ENCODE measurements at regions not wholly inside any gene's neighbourhood (a gene's known extent, or its start where the extent isn't known, plus 50 kb on each side); places are given as distances from the start of the nearest gene placed in this dataset.
"Not testable (repeated sequence)": the region's sequence is repeated elsewhere in the genome, so short reads cannot be mapped to it uniquely, and the experiment has no call there.

DNA sequence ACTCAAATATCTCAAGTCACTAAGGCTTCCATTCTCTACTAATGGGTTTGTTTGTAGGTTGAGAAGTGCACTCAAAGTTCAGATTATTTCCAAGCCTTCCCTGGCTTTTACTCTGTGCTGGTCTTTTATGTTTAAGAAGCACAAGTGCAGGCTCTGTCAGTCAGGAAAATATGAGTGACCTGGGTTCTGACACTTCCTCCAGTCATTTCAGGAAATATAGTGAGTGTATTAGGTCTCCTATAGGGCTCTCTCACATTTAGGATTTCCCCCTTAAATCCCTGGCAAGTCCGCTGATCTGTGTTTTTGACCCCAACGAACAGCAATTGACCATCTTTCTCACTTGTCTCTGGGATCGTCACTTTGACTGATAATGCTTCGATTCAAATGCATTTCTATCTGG lies 210.2 kb downstream of the ARPP21 start:
- FAIRE-seq (no peak), DNase-seq (ENCODE audit: low spot score) (no peak)

DNA sequence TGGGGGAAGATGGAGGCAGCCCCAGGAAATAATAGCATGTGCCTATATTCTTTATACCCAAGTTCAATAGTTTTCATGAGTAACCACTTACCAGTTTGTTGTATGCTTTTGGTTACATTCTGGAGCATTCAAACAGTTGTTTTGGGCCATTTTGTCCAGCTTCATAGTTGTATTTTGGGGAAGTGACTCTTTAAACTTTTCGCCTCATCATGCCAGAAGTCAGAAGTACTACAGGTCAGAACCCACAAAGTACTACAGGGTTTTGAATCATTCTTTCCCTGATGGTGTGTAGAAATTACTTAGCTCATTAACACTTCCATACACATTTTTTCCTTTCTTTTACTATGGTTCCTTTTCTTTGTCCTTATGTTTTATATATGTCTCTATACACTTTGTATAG lies 210.6 kb downstream of the ARPP21 start:
- DNase-seq (ENCODE audit: low spot score) (no peak), FAIRE-seq (no peak)

DNA sequence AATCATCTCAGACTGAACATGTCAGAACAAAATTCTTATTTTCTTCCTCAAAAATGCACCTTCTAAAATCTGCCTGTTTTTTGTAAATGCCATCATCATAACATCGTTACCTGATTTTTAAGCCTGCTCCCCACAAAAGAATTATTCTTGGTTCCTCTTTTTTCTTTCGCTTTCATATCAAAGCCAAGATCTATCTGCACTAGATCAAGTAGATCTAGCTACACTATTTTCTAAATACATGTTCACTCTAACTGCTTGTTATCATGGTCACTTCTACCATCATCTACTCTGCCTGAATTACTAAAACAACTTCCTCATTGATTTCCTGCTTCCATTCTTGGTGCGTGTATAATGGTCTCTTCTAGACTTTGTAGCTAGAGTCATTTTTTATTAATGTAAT lies 217.7 kb downstream of the ARPP21 start:
- FAIRE-seq (no peak), DNase-seq (ENCODE audit: low spot score) (no peak)

DNA sequence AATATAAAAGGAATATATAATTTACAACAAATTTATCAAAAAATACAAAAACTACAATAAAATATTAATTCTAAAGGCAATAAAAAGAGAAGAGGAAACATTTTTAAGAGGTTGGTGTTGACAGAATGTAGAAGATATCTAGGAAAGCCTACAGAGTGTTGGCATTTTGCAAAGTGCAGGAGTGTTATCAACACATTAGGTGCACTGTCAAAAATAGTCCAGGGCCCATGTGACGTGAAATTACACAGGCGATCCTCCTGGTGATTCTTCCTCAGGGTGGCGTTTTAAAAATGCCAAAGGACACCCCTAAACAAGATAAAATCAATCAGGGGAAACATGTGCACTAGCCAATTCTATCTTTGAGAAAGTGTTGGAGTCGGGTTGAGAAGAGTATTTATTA lies 222.7 kb downstream of the ARPP21 start:
- DNase-seq (ENCODE audit: low spot score) = no peak
- FAIRE-seq = no peak

DNA sequence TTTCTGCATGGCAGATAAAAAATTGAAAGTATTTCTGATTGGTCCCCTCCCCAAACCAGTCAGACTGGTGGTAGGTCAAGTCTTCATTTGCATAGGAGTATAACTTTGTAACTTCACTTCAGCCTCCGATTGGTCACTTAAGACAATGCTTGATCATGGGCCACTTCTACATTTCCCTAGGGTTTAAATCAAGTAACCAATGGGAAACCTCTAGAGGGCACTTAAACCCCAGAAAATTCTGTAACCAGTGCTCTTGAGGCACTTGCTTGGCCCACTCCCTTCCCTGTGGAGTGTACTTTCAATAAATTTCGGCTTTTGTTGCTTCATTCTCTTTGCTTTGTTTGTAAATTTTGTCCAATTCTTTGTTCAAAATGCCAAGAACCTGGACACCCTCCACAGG lies 225.5 kb downstream of the ARPP21 start:
- DNase-seq (ENCODE audit: low spot score) = no peak
- no peak for FAIRE-seq

DNA sequence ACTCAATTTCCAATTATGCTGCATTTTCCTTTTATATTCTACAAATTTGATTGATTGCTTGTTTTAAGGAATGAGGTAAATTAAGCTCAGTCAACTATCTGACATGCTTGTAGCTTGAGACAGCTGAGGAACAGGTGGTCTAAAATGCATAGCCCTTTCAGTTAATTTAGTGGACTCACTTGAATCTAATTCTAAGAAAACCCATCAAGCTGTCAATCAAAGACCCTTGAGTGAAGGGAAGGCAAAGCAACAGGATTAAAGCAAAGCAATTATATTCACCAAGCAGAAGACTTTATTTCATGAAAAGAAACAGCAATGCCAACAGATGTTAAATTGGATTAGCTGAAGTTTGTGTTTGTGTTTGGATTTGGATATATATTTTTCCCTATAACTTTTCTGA lies 228.5 kb downstream of the ARPP21 start:
- FAIRE-seq (no peak), DNase-seq (ENCODE audit: low spot score) (no peak)

DNA sequence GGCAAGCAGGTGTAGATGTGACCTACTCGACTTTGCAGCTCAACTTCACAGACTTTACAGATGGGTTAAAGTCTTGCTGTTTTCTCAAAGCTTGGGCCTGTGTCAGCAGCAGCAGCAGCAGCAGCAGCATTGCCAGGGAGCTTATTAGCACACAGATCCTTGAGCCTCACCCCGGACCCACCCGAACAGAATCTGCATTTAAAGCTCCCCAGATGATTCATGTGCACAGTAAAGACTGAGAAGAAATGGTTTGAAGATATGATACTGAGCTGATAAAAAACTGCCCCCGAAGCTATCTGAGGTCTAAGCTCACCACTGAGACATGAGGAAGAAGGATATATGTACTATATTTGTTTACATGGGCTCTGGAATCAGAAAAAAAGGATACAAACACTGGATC lies 231.7 kb downstream of the ARPP21 start:
- DNase-seq (ENCODE audit: low spot score) (no peak), FAIRE-seq (no peak)

DNA sequence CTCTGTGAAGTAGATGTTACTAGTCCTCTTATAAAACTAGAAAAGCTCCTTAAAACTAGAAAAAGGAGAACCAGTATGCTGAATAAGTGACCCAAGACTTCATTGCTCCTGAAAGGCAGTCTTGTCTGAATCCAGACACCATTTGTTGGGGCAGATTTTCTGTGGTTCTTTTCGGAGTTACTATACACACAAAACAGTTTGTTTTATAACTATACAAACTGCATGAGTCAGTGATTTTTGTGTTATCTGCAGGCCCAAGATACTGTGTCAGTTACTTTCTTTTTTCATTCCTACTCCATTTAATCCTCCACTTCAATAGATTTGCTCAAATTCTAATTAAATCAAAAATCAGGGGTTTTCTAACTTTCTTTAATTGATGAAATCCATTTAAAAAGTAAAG lies 244.6 kb downstream of the ARPP21 start:
- FAIRE-seq = no peak

DNA sequence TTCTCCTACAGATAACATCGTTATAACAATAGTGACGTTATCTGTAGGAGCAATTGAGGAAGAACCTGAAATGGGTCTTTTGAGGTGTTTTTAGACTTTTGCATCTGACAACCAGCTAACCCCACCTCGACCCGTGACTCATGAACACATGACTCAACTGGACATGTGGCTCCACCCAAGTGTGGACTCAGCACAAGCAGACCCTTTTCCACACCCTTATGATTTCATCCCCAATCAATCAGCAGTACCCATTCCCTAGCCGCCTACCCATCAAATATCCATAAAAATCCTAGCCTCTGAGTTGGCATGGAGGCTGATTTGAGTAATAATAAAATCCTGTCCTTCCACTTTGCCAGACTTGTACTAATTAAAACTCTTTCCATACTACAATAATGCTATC lies 255.4 kb downstream of the ARPP21 start:
- FAIRE-seq (no peak), DNase-seq (ENCODE audit: low spot score) (no peak)

More for the DNA sequence above, 244.6 kb downstream of the ARPP21 start:
- no peak for DNase-seq (ENCODE audit: low spot score)

DNA sequence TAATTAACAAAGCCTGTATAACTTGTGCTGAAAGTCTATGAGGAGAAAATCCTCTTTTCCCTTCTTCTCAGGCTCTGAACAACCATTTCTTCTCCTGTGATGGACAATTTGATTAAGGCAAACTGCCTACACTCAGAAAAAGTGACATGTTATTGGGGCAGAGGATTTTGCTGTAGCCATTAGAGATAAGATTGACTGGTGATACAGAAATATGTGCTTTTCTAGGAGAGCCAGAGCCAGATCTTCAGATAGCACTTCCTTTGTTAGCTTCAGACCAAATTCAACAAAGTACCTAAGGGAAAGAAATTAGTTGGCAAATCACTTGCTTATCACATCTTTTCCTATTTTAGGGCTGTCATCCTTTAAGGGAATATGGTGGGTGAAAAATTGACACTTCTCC lies 259.9 kb downstream of the ARPP21 start:
- no peak for FAIRE-seq
- DNase-seq (ENCODE audit: low spot score) = no peak

DNA sequence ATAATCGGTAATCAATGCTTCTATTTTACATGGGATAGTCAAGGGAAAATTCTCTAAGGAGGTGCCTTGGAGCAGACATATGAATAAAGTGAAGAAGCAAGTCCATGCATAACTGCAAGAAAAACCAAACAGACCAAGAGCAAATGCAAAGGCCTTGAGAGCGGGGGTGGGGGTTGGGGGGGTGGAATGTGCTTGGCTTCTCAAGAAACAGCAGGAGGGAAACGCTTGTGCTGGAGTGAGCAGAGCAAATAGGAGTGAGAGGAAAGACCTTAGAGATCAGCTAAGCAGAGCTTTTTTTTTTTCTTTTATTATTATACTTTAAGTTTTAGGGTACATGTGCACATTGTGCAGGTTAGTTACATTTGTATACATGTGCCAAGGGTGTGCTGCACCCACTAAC lies 260.8 kb downstream of the ARPP21 start:
- DNase-seq (ENCODE audit: low spot score) = no peak
- FAIRE-seq = no peak

DNA sequence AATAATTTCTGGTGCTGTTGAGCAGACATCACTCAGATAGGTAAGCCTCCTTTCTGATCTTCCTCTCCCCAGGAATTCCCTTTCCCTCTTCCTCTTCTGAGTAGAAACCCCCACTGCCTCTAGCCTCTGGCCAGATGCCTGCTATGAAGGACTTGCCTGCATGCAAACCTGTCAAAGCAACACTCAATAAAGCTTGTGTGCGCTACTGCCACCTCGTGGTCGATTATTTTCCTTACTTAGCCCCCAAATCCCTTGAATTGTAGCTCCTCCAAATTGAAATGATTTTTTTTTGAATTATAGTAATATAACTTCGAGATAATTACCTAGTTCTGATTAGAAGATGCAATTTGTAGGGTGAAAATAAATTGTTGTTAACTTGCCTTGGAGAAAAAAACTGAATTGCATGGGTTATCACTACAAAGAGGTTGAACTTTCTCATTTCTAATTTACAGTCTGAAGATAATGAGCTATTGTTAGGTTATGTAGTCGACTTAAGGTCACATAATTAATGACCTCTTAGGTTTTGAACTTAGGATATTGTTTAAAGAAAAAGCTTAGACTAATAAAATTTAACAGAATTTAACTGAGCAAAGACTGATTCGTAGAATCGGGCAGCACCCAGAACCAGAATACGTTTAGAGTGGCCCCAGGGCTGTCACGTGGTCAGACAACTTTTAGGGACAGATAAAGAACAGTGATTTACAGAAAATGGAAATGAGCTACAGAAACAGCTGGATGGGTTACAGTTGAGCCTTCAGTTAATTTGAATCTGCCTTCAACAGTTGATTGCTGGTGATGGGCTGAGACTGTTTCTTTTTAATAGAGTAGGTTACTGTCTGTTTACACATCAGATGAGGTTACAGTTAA lies 269.3 kb downstream of the ARPP21 start:
- DNase-seq (ENCODE audit: low spot score) = peak; percentile 59
- no peak for FAIRE-seq

DNA sequence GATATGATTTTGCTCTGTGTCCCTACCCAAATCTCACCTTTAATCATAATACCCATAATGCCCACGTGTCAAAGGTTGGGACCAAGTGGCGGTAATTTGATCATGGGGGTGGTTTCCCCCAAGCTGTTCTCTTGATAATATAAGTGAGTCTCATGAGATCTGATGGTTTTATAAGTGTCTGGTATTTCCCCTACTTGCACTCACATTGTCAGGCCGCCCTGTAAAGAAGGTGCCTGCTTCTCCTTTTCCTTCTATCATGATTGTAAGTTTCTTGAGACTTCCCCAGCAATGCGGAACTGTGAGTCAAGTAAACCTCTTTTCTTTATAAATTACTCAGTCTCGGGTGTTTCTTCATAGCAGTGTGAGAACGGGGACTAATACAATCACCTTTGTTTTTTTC lies 279.8 kb downstream of the ARPP21 start:
- no peak for FAIRE-seq
- DNase-seq (ENCODE audit: low spot score) = no peak

DNA sequence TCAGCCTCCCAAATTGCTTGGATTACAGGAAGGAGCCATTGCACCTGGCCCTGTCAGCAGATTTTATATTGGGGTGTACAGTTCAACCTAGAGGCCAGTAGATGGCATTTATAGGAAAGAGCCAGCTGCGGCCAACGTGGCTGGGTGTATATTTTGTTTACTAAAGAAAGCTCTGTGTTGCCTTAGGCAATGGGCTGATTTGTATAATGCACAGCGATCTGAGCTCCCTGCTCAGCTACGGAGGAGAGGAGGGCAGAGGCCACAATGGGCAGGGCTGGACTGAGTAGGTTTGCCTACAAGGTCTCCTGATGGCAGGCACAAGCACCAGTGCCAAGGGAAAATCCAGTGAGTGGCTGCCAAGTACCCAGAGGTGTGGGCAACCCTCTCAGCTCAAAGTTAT lies 282.4 kb downstream of the ARPP21 start:
- FAIRE-seq (no peak), DNase-seq (ENCODE audit: low spot score) (no peak)

DNA sequence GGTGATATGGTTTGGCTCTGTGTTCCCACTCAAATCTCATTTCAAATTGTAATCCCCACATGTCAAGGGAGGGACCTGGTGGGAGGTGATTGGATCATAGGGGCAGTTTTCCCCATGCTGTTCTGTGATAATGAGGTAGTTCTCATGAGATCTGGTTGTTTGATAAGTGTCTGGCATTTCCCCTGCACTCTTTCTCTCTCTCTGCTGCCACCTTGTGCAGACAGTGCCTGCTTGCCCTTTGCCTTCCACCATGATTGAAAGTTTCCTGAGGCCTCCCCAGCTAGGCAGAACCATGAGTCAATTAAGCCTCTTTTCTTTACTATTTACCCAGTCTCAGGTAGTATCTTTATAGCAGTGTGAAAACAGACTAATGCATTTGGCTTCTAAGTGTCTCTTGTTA lies 284.7 kb downstream of the ARPP21 start:
- not testable (repeated sequence) for FAIRE-seq; DNase-seq (ENCODE audit: low spot score)

DNA sequence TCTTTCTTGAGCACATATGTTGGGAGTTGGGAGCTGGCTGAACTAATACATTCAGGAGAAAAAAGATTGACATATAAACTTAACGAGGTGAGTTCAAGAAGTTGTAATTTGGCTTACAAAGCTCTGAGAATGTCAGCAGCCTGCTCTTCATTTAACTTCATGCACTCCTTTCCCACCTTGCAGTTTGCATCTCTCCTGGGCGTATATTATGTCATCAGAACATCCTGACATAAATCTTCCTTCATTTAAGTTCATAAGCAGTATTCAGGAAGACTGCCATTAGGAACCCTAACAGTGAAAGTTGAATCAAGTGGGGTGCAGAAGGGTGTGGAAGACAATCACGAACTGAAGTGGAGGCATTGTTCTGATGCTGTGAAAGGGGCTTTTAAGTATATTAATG lies 288.1 kb downstream of the ARPP21 start:
- DNase-seq (ENCODE audit: low spot score) (no peak), FAIRE-seq (no peak)

DNA sequence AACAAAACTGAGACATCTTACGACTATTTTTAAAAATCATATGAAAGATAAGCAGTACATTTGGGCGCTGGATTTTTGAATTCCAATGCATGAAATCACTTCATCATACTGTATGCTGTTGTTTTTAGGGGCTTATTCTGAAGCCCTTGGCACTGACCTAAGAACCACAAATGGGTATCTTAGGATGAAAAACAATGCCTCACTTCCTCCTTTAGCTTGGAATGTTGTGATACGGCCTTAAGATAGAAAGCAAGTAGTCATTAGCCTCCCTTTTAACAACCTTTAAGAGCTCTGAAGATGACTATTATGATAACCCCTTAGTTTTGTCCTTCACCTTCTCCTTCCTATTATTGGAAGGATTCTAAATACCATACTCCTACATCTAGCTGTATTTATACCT lies 289.8 kb downstream of the ARPP21 start:
- no peak for FAIRE-seq
- no peak for DNase-seq (ENCODE audit: low spot score)

DNA sequence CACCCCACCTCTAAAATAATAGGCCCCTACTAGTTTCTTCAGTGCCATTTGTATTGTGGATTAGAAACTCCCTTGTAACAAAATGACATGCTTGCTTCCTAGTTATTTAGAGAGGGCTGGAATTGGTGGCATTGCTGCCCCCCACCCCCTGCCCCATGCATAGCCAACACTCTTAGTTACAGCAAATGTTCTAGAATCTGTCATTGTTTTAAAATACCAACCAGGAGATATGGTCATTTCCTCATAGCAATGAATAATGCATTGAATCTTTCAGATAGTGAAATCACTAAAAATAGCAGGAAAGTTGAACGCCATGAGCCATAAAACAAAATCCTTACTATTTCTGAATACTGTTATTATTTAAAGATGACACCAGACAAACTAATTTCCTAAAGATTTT lies 292.5 kb downstream of the ARPP21 start:
- no peak for FAIRE-seq
- DNase-seq (ENCODE audit: low spot score) = no peak

DNA sequence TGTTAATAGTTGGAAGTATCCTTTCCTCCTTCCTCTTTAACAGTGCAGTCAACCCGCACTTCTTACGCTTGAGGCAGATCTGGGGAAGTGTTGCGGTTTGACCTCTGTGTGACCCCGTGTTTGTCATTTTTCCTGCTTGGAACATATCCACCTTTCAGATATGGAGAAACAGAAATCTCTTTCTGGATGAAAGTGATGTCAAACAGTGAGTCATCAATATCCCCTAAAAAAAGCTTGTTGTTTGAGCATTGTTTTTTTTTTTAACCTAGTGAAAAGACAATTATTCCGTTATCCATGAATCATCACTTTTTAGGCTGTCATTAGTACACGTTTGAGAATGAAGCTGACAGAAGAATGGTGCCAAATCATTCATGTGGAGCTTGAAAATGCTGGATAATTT lies 293.7 kb downstream of the ARPP21 start:
- FAIRE-seq = no peak

DNA sequence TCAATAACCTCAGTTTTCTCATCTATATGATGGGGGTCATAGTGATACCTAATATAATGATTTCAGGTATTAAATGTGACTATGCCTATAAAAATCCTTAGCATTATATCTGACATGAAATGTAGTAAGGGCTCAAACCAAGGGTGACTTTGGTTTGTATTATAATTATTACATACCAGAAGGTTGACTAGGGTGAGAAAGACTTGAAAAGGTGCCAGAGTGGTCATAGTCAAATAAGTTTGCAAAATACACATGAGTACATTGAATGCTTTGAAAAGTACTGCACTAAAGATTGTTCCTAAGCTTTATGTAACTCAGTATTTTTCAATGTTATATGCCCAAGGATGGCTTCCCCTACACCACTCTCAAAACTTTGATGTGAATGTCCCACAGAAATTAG lies 297.2 kb downstream of the ARPP21 start:
- DNase-seq (ENCODE audit: low spot score) (no peak), FAIRE-seq (no peak)

More for the DNA sequence above, 293.7 kb downstream of the ARPP21 start:
- DNase-seq (ENCODE audit: low spot score) = peak; percentile 47

DNA sequence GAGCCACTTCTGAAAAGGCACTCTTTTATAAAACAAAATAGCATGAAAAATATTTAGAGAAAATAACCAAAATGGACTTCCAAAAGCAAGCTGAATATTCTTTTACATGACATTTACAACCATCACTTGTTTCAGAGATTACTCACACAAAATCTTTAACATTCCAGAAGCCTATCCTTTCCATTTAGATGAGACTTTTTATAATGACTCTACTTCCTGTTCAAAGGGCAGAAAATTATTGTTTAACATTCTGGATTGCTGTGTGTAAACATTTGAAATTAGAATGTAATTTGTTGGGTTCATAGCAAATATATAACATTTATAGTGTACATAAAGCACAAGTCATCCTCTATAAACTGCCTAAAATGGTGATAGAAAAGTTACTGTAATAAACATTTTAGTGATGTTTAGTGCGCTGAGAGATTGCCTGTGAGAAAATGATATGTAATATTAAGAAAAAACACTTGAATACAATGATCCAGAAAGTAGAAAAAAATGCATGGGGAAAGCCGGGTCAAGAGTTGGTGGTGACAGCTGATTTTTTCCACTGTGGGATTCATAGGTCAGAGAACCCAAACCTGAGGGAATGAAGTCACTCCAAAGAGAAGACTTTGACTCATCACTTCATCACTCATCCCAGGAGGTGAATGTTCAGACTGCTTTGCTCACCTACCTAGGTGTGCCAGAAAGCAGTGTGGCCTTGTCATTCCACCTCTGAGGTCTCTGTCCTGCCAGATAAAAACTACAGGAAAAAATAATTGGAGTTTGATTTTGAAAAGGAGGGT lies 305.8 kb downstream of the ARPP21 start:
- no peak for FAIRE-seq
- DNase-seq (ENCODE audit: low spot score) = peak; percentile 39

DNA sequence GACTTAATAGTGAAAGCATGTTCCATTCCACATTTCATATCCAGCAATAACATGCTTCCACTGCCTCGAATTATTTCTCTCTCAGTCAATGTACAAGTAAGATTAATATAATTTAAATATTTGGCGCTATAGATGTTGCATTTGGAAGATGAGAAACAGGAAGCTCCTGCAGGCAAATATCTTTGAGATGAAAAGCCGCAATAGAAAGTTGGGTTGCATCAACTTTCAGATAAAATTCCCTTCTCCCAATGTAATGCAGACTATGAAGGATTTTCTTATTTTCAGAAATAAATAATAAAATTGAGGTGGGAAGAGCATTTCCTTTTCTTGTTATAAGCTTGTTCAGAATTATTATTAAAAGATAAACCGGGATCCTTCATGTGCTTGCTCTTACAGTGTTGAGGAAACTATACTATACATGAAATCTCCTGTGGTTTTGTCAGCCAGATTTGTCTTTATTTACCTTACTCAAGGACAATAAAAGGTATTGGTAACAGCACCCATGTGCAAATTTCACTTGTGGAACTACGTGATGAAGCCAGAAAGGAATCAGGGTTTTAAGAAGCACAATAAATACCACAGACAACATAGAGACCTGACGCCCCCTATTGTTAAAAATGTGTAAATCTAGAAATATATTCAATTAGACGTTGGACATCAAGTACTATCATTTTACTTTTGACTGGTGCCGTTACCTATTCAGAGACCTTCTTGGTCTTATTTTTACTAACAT lies 307.0 kb downstream of the ARPP21 start:
- FAIRE-seq (no peak), DNase-seq (ENCODE audit: low spot score) (no peak)
